Liver (tissue), 8 donors: ENCODE measurements at regions not wholly inside any gene's neighbourhood (a gene's known extent, or its start where the extent isn't known, plus 50 kb on each side); places are given as distances from the start of the nearest gene placed in this dataset.

Source experiments
- DNase-seq: peaks from one replicate; pipeline ENCODE4 v3.0.0-alpha.2; 2017; ENCODE audit warnings: low spot score
- H3K27ac ChIP-seq, 2 donors: one replicate each; pipeline ENCODE4 v1.7.0; 2013; ENCODE audit warnings: inconsistent platforms in 2 of 2, low read length in 2 of 2, control low read depth in 1 of 2, low read depth in 1 of 2, mild to moderate bottlenecking in 1 of 2
- H3K27me3 ChIP-seq, 4 donors: one replicate each; pipeline versions ENCODE4 v1.6.1 to v1.7.0; 2013; ENCODE audit warnings: low read length in 3 of 4, inconsistent platforms in 1 of 4, mild to moderate bottlenecking in 1 of 4, moderate library complexity in 1 of 4; ENCODE audit not compliant: control insufficient read depth in 4 of 4, insufficient read depth in 4 of 4
- H3K36me3 ChIP-seq, 4 donors: one replicate each; pipeline versions ENCODE4 v1.6.1 to v1.7.0; 2013; ENCODE audit warnings: low read length in 3 of 4, mild to moderate bottlenecking in 3 of 4, low read depth in 1 of 4, moderate library complexity in 1 of 4; ENCODE audit not compliant: control insufficient read depth in 4 of 4, insufficient read depth in 3 of 4
- H3K4me1 ChIP-seq, 4 donors: one replicate each; pipeline versions ENCODE4 v1.6.1 to v1.7.0; 2013; ENCODE audit warnings: low read length in 3 of 4, mild to moderate bottlenecking in 3 of 4, moderate library complexity in 1 of 4; ENCODE audit not compliant: control insufficient read depth in 4 of 4, insufficient read depth in 4 of 4
- H3K4me3 ChIP-seq, 3 donors: one replicate each; pipeline versions ENCODE4 v1.6.1 to v1.7.0; 2013; ENCODE audit warnings: low read length in 3 of 3, control low read depth in 1 of 3, low read depth in 1 of 3, mild to moderate bottlenecking in 1 of 3
- H3K9ac ChIP-seq, 2 donors: one replicate each; pipeline ENCODE4 v1.7.0; 2013; ENCODE audit warnings: low read length in 2 of 2, mild to moderate bottlenecking in 2 of 2, moderate library complexity in 2 of 2, control low read depth in 1 of 2, low read depth in 1 of 2
- H3K9me3 ChIP-seq, 4 donors: one replicate each; pipeline versions ENCODE4 v1.6.1 to v1.7.0; 2013; ENCODE audit warnings: low read length in 3 of 4; ENCODE audit not compliant: control insufficient read depth in 4 of 4
- EGR1 ChIP-seq, 2 donors: IDR thresholded peaks; 2 replicates each; pipeline ENCODE4 v1.6.1; 2016 to 2018; ENCODE audit warnings: antibody characterized with exemption in 2 of 2, low read depth in 2 of 2
- FOXA2 ChIP-seq: IDR thresholded peaks from 2 replicates; pipeline ENCODE4 v1.6.1; 2016; ENCODE audit warnings: antibody characterized with exemption
- GABPA ChIP-seq, 2 donors: IDR thresholded peaks in 1 of 2; conservative IDR thresholded peaks in 1 of 2; 2 replicates each; pipeline ENCODE4 v1.6.1; 2016; ENCODE audit warnings: antibody characterized with exemption in 2 of 2, mild to moderate bottlenecking in 1 of 2, moderate library complexity in 1 of 2
- HNF4G ChIP-seq: IDR thresholded peaks from 2 replicates; pipeline ENCODE4 v1.6.1; 2016; ENCODE audit warnings: antibody characterized with exemption
- JUND ChIP-seq, 2 donors: IDR thresholded peaks; 2 replicates each; pipeline ENCODE4 v1.6.1; 2016; ENCODE audit warnings: antibody characterized with exemption in 2 of 2
- NR2F2 ChIP-seq: IDR thresholded peaks from 2 replicates; pipeline ENCODE4 v1.6.1; 2016; ENCODE audit warnings: antibody characterized with exemption
- RAD21 ChIP-seq, 2 donors: IDR thresholded peaks; 2 replicates each; pipeline ENCODE4 v1.6.1; 2016; ENCODE audit warnings: antibody characterized with exemption in 2 of 2, mild to moderate bottlenecking in 2 of 2
- SP1 ChIP-seq: IDR thresholded peaks from 2 replicates; pipeline ENCODE4 v1.6.1; 2018; ENCODE audit warnings: antibody characterized with exemption, mild to moderate bottlenecking
- TAF1 ChIP-seq: conservative IDR thresholded peaks from 2 replicates; pipeline ENCODE4 v1.6.1; 2016; ENCODE audit warnings: antibody characterized with exemption, mild to moderate bottlenecking
- YY1 ChIP-seq: IDR thresholded peaks from 2 replicates; pipeline ENCODE4 v1.6.1; 2016; ENCODE audit warnings: antibody characterized with exemption, mild to moderate bottlenecking
- WGBS: extraction: QIAGEN DNeasy Blood & Tissue Kit; methylation state at CpG from one replicate; pipeline ENCODE4 v1.1.7; 2013; 5-methylcytosine and 5-hydroxymethylcytosine counted together
- TF ChIP-seq, protein P1 (sequence below): IDR thresholded peaks from 2 replicates; pipeline ENCODE4 v1.6.1; 2016; ENCODE audit warnings: antibody characterized with exemption
- TF ChIP-seq, protein P2 (sequence below): IDR thresholded peaks from 2 replicates; pipeline ENCODE4 v1.6.1; 2016; ENCODE audit warnings: antibody characterized with exemption
- TF ChIP-seq, protein P3 (sequence below): fragments of 150-350 bp; IDR thresholded peaks from 2 replicates; pipeline ENCODE4 v1.5.1; 2017; ENCODE audit warnings: improper control_type of control experiment, low read depth, low read length; ENCODE audit not compliant: missing input control
- TF ChIP-seq, protein P4 (sequence below): IDR thresholded peaks from 2 replicates; pipeline ENCODE4 v1.6.1; 2016; ENCODE audit warnings: antibody characterized with exemption
- donor health status: healthy.
- donor health status: healthy.
- donor health status: healthy.
- donor health status: healthy.
- donor health status: healthy.

DNA sequence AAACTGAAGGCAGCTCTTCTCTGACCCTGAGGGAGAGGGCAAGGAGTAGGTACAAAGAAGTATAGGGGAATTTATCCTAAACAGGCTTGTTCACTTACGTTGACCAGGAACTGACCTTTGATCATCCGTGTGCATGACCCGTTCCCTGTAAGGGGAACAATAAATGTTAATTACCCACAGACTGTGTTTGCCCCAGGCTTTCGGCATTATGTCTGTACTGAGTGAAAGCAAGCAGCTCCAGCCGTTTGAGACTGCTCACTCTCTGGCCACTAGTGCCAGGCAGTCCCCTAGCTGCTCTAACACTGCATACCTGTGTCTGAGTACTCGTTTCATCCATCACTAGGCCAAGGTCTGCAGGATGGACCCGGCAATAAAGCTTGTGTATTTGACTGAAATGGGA, 1365.3 kb downstream of the NCAM2 start:
- Histone ChIP-seq H3K9me3 (no peaks in the 10 kb centered on the region), H3K4me1 (no peaks in the 10 kb centered on the region), H3K9ac (no peak overlapping the region), H3K27me3 (no peaks in the 10 kb centered on the region), H3K27ac (no peak overlapping the region), H3K4me3 (no peak overlapping the region), H3K36me3 (no peaks in the 10 kb centered on the region)
- DNase-seq, result no peak
- TF ChIP-seq JUND (IDR thresholded peaks at IDR 0.05) (no peak), EGR1 (IDR thresholded peaks at IDR 0.05; ENCODE audit: low read depth in 2 of 2) (no peak), YY1 (no peak), NR2F2 (no peak), GABPA (IDR thresholded peaks at IDR 0.05 in 1 of 2, conservative IDR thresholded peaks at IDR 0.05 in 1 of 2) (no peak), RAD21 (IDR thresholded peaks at IDR 0.05) (no peak)
- TF ChIP-seq, protein P1, sequence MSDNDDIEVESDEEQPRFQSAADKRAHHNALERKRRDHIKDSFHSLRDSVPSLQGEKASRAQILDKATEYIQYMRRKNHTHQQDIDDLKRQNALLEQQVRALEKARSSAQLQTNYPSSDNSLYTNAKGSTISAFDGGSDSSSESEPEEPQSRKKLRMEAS, result no peak
- TF ChIP-seq, protein P2, sequence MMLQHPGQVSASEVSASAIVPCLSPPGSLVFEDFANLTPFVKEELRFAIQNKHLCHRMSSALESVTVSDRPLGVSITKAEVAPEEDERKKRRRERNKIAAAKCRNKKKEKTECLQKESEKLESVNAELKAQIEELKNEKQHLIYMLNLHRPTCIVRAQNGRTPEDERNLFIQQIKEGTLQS, result no peak
- TF ChIP-seq, protein P3, sequence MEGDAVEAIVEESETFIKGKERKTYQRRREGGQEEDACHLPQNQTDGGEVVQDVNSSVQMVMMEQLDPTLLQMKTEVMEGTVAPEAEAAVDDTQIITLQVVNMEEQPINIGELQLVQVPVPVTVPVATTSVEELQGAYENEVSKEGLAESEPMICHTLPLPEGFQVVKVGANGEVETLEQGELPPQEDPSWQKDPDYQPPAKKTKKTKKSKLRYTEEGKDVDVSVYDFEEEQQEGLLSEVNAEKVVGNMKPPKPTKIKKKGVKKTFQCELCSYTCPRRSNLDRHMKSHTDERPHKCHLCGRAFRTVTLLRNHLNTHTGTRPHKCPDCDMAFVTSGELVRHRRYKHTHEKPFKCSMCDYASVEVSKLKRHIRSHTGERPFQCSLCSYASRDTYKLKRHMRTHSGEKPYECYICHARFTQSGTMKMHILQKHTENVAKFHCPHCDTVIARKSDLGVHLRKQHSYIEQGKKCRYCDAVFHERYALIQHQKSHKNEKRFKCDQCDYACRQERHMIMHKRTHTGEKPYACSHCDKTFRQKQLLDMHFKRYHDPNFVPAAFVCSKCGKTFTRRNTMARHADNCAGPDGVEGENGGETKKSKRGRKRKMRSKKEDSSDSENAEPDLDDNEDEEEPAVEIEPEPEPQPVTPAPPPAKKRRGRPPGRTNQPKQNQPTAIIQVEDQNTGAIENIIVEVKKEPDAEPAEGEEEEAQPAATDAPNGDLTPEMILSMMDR, result no peak
- 78% methylated on average over 7 of the region's 7 CpGs for WGBS

DNA sequence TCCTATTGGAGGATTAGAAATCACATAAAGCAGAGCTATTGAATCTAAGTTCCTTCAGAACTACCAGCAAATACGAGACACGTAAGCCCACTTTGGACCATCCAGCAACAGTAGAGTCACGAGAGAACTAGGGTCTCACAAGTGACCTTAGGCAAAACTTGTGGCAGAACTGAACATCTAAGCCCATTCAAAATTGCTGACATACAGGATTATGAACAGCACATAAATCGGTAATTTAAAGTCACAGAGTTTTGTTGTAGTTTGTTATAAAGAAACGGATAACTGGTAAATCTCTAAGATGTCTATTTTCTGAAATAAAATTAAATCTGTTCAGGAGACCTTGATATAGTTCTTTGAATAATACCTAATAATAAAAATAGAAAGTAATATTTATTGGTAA, 1366.0 kb downstream of the NCAM2 start:
- 93% methylated on average over 5 of the region's 5 CpGs for WGBS
- no peaks in the 10 kb centered on the region for H3K36me3 ChIP-seq
- no peaks in the 10 kb centered on the region for H3K4me1 ChIP-seq
- no peak for TF ChIP-seq NR2F2
- no peak for TF ChIP-seq FOXA2
- TF ChIP-seq YY1, result no peak
- TF ChIP-seq SP1, result no peak
- TF ChIP-seq, protein P4, sequence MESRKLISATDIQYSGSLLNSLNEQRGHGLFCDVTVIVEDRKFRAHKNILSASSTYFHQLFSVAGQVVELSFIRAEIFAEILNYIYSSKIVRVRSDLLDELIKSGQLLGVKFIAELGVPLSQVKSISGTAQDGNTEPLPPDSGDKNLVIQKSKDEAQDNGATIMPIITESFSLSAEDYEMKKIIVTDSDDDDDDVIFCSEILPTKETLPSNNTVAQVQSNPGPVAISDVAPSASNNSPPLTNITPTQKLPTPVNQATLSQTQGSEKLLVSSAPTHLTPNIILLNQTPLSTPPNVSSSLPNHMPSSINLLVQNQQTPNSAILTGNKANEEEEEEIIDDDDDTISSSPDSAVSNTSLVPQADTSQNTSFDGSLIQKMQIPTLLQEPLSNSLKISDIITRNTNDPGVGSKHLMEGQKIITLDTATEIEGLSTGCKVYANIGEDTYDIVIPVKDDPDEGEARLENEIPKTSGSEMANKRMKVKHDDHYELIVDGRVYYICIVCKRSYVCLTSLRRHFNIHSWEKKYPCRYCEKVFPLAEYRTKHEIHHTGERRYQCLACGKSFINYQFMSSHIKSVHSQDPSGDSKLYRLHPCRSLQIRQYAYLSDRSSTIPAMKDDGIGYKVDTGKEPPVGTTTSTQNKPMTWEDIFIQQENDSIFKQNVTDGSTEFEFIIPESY, result no peak
- TF ChIP-seq, protein P3, result no peak
- TF ChIP-seq TAF1, result no peak
- TF ChIP-seq HNF4G, result no peak
- H3K9ac ChIP-seq, result no peak overlapping the region
- no peak overlapping the region for H3K4me3 ChIP-seq
- no peak overlapping the region for H3K27ac ChIP-seq
- H3K9me3 ChIP-seq, result no peaks in the 10 kb centered on the region
- no peaks in the 10 kb centered on the region for H3K27me3 ChIP-seq
- DNase-seq, result no peak
